NCI-H2107 treated with DMSO at 0.1 percent for 48 hours (cell line): ENCODE measurements at regions not wholly inside any gene's neighbourhood (a gene's known extent, or its start where the extent isn't known, plus 50 kb on each side); places are given as distances from the start of the nearest gene placed in this dataset.
"Not testable (repeated sequence)": the region's sequence is repeated elsewhere in the genome, so short reads cannot be mapped to it uniquely, and the experiment has no call there.

Source experiments
- DNase-seq: peaks from one replicate; lab custom pipeline; 2025; ENCODE audit not compliant: unreplicated experiment; lab: John Stamatoyannopoulos, UW

GRCh38 chr4:3380336-3380735 is 61.4 kb upstream of the HGFAC start:
- not testable (repeated sequence) for DNase-seq

GRCh38 chr4:3381208-3381607 is 60.6 kb upstream of the HGFAC start:
- DNase-seq: not testable (repeated sequence)

GRCh38 chr4:3382251-3382650 is 59.5 kb upstream of the HGFAC start:
- no peak for DNase-seq

- DNase-seq: no peak
Observed at GRCh38 chr4:3384391-3384770, 57.4 kb upstream of the HGFAC start.

- DNase-seq: no peak
Observed at GRCh38 chr4:3384771-3385710, 56.7 kb upstream of the HGFAC start.

GRCh38 chr4:3385711-3386420 is 55.9 kb upstream of the HGFAC start:
- no peak for DNase-seq

GRCh38 chr4:3386526-3386925 is 55.2 kb upstream of the HGFAC start:
- DNase-seq: no peak

- peak; percentile 48 for DNase-seq
Observed at GRCh38 chr4:3387154-3387942, 54.4 kb upstream of the HGFAC start.

GRCh38 chr4:3387943-3388361 is 53.8 kb upstream of the HGFAC start:
- no peak for DNase-seq

GRCh38 chr4:3388471-3389232 is 53.1 kb upstream of the HGFAC start:
- DNase-seq: no peak

GRCh38 chr4:3389233-3390215 is 52.2 kb upstream of the HGFAC start:
- no peak for DNase-seq

GRCh38 chr4:3390288-3390811 is 51.4 kb upstream of the HGFAC start:
- no peak for DNase-seq

GRCh38 chr4:3391422-3391821 is 50.3 kb upstream of the HGFAC start:
- no peak for DNase-seq
